Vagina (tissue), 2 donors: ENCODE measurements at regions not wholly inside any gene's neighbourhood (a gene's known extent, or its start where the extent isn't known, plus 50 kb on each side); places are given as distances from the start of the nearest gene placed in this dataset.

Experiments used
- CTCF ChIP-seq, 3 experiments: fragments of 450-650 bp in 2 of 3; fragments of 200-600 bp in 1 of 3; sonication (generic) in 1 of 3; IDR thresholded peaks; one replicate each; pipeline ENCODE4 v1.5.1; 2017 to 2019; ENCODE audit warnings: antibody characterized with exemption in 3 of 3, mild to moderate bottlenecking in 2 of 3, moderate library complexity in 2 of 3
- POLR2A ChIP-seq, 2 donors: fragments of 450-650 bp; IDR thresholded peaks; one replicate each; pipeline ENCODE4 v1.6.1; 2017; ENCODE audit warnings: antibody characterized with exemption in 2 of 2, mild to moderate bottlenecking in 2 of 2, moderate library complexity in 2 of 2
- POLR2AphosphoS5 ChIP-seq, 2 donors: sonication (generic); formaldehyde crosslinking; IDR thresholded peaks; one replicate each; pipeline ENCODE4 v1.9.0; 2017; ENCODE audit warnings: antibody characterized with exemption in 2 of 2, mild to moderate bottlenecking in 2 of 2, low read depth in 1 of 2; ENCODE audit not compliant: insufficient read depth in 1 of 2

DNA sequence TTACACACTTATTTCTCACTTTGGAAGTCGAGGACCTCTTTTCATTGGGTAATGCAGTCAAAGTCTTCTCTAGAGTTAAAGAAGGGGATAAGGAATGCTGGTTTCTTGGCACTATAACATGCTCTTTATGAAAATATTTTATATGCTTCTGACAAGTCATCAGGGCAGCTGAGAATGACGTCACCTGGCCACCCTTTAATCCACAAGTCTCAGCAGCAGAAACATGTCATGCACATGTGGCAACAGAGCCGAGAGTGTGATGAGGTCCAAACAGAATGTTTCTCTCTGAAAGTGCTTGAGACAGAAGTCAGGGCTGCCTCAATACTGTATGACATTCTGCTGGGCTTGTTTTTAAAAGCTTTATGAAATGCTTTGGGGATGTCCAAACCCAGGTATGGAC is 63.5 kb upstream of the C10orf90 start:
- no peak for TF ChIP-seq CTCF (IDR thresholded peaks at IDR 0.05)
- TF ChIP-seq POLR2AphosphoS5 (IDR thresholded peaks at IDR 0.05; ENCODE audit: insufficient read depth in 1 of 2, low read depth in 1 of 2) = peak in 1 of 2 donors; percentile 9
- no peak for TF ChIP-seq POLR2A (IDR thresholded peaks at IDR 0.05)
